HUES6 (cell line): ENCODE measurements at regions not wholly inside any gene's neighbourhood (a gene's known extent, or its start where the extent isn't known, plus 50 kb on each side); places are given as distances from the start of the nearest gene placed in this dataset.

Source experiments
- H3K27ac ChIP-seq: 2 replicates; pipeline ENCODE4 v1.7.0; 2013; ENCODE audit warnings: low read depth, mild to moderate bottlenecking, low read length, inconsistent platforms
- H3K27me3 ChIP-seq: 2 replicates; pipeline ENCODE4 v1.6.1; 2013; ENCODE audit warnings: low read length; ENCODE audit not compliant: control insufficient read depth, insufficient read depth
- H3K36me3 ChIP-seq: 2 replicates; pipeline ENCODE4 v1.6.1; 2013; ENCODE audit warnings: low read length; ENCODE audit not compliant: control insufficient read depth, insufficient read depth
- H3K4me1 ChIP-seq: 2 replicates; pipeline ENCODE4 v1.6.1; 2013; ENCODE audit warnings: low read length; ENCODE audit not compliant: control insufficient read depth, insufficient read depth
- H3K4me3 ChIP-seq: 2 replicates; pipeline ENCODE4 v1.5.1; 2013; ENCODE audit warnings: low read depth, low read length
- H3K9ac ChIP-seq: one replicate; pipeline ENCODE4 v1.6.1; 2013; ENCODE audit warnings: mild to moderate bottlenecking, low read length
- H3K9me3 ChIP-seq: 2 replicates; pipeline ENCODE4 v1.6.1; 2013; ENCODE audit warnings: low read depth, low read length; ENCODE audit not compliant: control insufficient read depth, insufficient read depth

GRCh38 chr10:3336673-3337293 is 164.2 kb upstream of the PITRM1 start:
- Histone ChIP-seq H3K9me3 (no peaks in the 10 kb centered on the region), H3K4me1 (peaks cover 13% of the 10 kb centered on the region; the same call in 1 of the 2 replicates), H3K9ac (no peak overlapping the region), H3K27me3 (no peaks in the 10 kb centered on the region), H3K36me3 (no peaks in the 10 kb centered on the region), H3K27ac (no peak overlapping the region), H3K4me3 (no peak overlapping the region)

GRCh38 chr10:3333426-3333825 is 160.8 kb upstream of the PITRM1 start:
- no peaks in the 10 kb centered on the region for H3K27me3 ChIP-seq
- H3K36me3 ChIP-seq, result no peaks in the 10 kb centered on the region

GRCh38 chr10:3331690-3332230 is 159.2 kb upstream of the PITRM1 start:
- Histone ChIP-seq H3K4me3 (no peak overlapping the region), H3K9ac (no peak overlapping the region), H3K36me3 (no peaks in the 10 kb centered on the region), H3K27me3 (no peaks in the 10 kb centered on the region), H3K27ac (no peak overlapping the region), H3K9me3 (no peaks in the 10 kb centered on the region), H3K4me1 (peaks cover 16% of the 10 kb centered on the region; the same call in 1 of the 2 replicates)

More at GRCh38 chr10:3333426-3333825, 160.8 kb upstream of the PITRM1 start:
- Histone ChIP-seq H3K4me1 (peaks cover 19% of the 10 kb centered on the region; the same call in 1 of the 2 replicates), H3K9ac (no peak overlapping the region), H3K9me3 (no peaks in the 10 kb centered on the region), H3K27ac (no peak overlapping the region), H3K4me3 (no peak overlapping the region)

- Histone ChIP-seq H3K9ac (no peak overlapping the region), H3K36me3 (no peaks in the 10 kb centered on the region), H3K27ac (no peak overlapping the region), H3K4me1 (peaks cover 12% of the 10 kb centered on the region; the same call in 1 of the 2 replicates), H3K4me3 (no peak overlapping the region), H3K9me3 (no peaks in the 10 kb centered on the region), H3K27me3 (no peaks in the 10 kb centered on the region)
Measured at GRCh38 chr10:3331187-3331586, 158.6 kb upstream of the PITRM1 start.

- H3K4me3 ChIP-seq, result no peak overlapping the region
- no peaks in the 10 kb centered on the region for H3K36me3 ChIP-seq
- H3K27ac ChIP-seq, result no peak overlapping the region
- no peak overlapping the region for H3K9ac ChIP-seq
- peaks cover 12% of the 10 kb centered on the region; the same call in 1 of the 2 replicates for H3K4me1 ChIP-seq
- H3K9me3 ChIP-seq, result no peaks in the 10 kb centered on the region
- H3K27me3 ChIP-seq, result no peaks in the 10 kb centered on the region
Measured at GRCh38 chr10:3330663-3331062, 158.1 kb upstream of the PITRM1 start.

GRCh38 chr10:3325954-3326750 is 153.6 kb upstream of the PITRM1 start:
- no peak overlapping the region for H3K9ac ChIP-seq
- peaks cover under 1% of the 10 kb centered on the region; the same call in 1 of the 2 replicates for H3K9me3 ChIP-seq
- no peaks in the 10 kb centered on the region for H3K36me3 ChIP-seq
- no peak overlapping the region for H3K27ac ChIP-seq
- no peak overlapping the region for H3K4me3 ChIP-seq
- H3K4me1 ChIP-seq, result peaks cover 6% of the 10 kb centered on the region; the same call in 1 of the 2 replicates
- no peaks in the 10 kb centered on the region for H3K27me3 ChIP-seq

GRCh38 chr10:3324612-3325038 is 152.0 kb upstream of the PITRM1 start:
- no peaks in the 10 kb centered on the region for H3K36me3 ChIP-seq
- no peak overlapping the region for H3K9ac ChIP-seq
- H3K4me1 ChIP-seq, result no peaks in the 10 kb centered on the region
- no peak overlapping the region for H3K4me3 ChIP-seq
- H3K9me3 ChIP-seq, result peaks cover 14% of the 10 kb centered on the region; the same call in 1 of the 2 replicates
- H3K27me3 ChIP-seq, result no peaks in the 10 kb centered on the region
- no peak overlapping the region for H3K27ac ChIP-seq

GRCh38 chr10:3323865-3324498 is 151.4 kb upstream of the PITRM1 start:
- Histone ChIP-seq H3K4me3 (no peak overlapping the region), H3K27ac (no peak overlapping the region), H3K9ac (no peak overlapping the region)

GRCh38 chr10:3321123-3321522 is 148.5 kb upstream of the PITRM1 start:
- Histone ChIP-seq H3K9ac (no peak overlapping the region), H3K4me1 (no peaks in the 10 kb centered on the region), H3K36me3 (no peaks in the 10 kb centered on the region), H3K4me3 (no peak overlapping the region), H3K27me3 (no peaks in the 10 kb centered on the region), H3K9me3 (peaks cover 17% of the 10 kb centered on the region; the same call in 1 of the 2 replicates), H3K27ac (no peak overlapping the region)

More at GRCh38 chr10:3323865-3324498, 151.4 kb upstream of the PITRM1 start:
- H3K4me1 ChIP-seq, result no peaks in the 10 kb centered on the region
- peaks cover 17% of the 10 kb centered on the region; the same call in 1 of the 2 replicates for H3K9me3 ChIP-seq
- no peaks in the 10 kb centered on the region for H3K36me3 ChIP-seq
- H3K27me3 ChIP-seq, result no peaks in the 10 kb centered on the region

- H3K27me3 ChIP-seq, result no peaks in the 10 kb centered on the region
- H3K27ac ChIP-seq, result no peak overlapping the region
- no peak overlapping the region for H3K9ac ChIP-seq
- no peak overlapping the region for H3K4me3 ChIP-seq
- H3K9me3 ChIP-seq, result peaks cover 17% of the 10 kb centered on the region; the same call in 1 of the 2 replicates
- H3K36me3 ChIP-seq, result no peaks in the 10 kb centered on the region
- no peaks in the 10 kb centered on the region for H3K4me1 ChIP-seq
Measured at GRCh38 chr10:3319811-3320226, 147.2 kb upstream of the PITRM1 start.
